Endothelial cell of umbilical vein (primary cell): ENCODE measurements at regions not wholly inside any gene's neighbourhood (a gene's known extent, or its start where the extent isn't known, plus 50 kb on each side); places are given as distances from the start of the nearest gene placed in this dataset.

ENCODE experiments used
- EZH2 ChIP-seq: IDR thresholded peaks from 2 replicates; pipeline ENCODE4 v1.6.1; 2012; ENCODE audit warnings: borderline replicate concordance, low read depth, mild to moderate bottlenecking, moderate library complexity, low read length, inconsistent platforms; ENCODE audit not compliant: severe bottlenecking
- JUN ChIP-seq: IDR thresholded peaks from 2 replicates; pipeline ENCODE4 v1.6.1; 2011; ENCODE audit warnings: borderline replicate concordance, low read depth; ENCODE audit not compliant: insufficient read length, insufficient read depth
- MYC ChIP-seq: IDR thresholded peaks from one replicate; pipeline ENCODE4 v1.6.1; 2011; ENCODE audit warnings: mild to moderate bottlenecking, low read depth, low read length
- POLR2A ChIP-seq: IDR thresholded peaks from 2 replicates; pipeline ENCODE4 v1.6.1; 2012; ENCODE audit warnings: low read depth, mild to moderate bottlenecking, control low read depth, low read length
- POLR2AphosphoS5 ChIP-seq: IDR thresholded peaks from 2 replicates; pipeline ENCODE4 v1.6.1; 2012; ENCODE audit warnings: low read depth, mild to moderate bottlenecking, control low read depth, low read length, moderate library complexity; ENCODE audit not compliant: insufficient read depth
- TF ChIP-seq, protein P1 (sequence below), 2 donors: IDR thresholded peaks; 1 replicate in 1 of 2; 2 replicates in 1 of 2; pipeline ENCODE4 v1.5.1; 2011; ENCODE audit warnings: low read length in 2 of 2, mild to moderate bottlenecking in 2 of 2, moderate library complexity in 2 of 2, control low read depth in 1 of 2, inconsistent platforms in 1 of 2, low read depth in 1 of 2; ENCODE audit not compliant: insufficient read depth in 1 of 2; ENCODE audit errors: extremely low read depth in 1 of 2

DNA sequence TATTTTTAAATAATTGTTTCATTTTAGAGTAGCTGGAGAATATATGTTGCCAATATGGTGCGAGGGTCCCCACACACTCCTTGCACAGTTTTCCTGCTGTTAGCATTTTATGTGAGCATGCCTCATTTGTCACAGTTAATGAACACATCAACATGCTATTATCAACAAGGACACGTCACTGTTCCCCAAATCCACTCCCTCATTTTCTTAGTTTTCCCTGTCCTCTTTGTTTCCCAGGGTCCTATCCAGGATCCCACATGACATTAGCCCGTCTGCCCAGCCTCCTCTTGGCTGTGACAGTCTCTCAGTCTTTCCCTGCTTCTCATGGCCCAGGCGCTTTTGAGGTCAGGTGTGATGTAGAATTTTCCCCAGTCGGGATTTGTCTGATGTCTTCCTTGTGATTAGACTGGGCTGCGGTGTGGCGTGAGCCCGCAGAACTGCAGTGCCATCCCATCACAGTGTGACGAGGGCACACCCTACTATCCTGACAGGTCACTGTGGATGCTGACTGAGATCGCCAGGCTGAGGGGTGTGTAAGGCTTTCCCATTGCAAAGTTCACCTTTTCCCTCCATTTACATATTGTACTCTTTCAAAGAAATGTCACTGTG, 450.6 kb upstream of the B3GAT1 start:
- TF ChIP-seq, protein P1, sequence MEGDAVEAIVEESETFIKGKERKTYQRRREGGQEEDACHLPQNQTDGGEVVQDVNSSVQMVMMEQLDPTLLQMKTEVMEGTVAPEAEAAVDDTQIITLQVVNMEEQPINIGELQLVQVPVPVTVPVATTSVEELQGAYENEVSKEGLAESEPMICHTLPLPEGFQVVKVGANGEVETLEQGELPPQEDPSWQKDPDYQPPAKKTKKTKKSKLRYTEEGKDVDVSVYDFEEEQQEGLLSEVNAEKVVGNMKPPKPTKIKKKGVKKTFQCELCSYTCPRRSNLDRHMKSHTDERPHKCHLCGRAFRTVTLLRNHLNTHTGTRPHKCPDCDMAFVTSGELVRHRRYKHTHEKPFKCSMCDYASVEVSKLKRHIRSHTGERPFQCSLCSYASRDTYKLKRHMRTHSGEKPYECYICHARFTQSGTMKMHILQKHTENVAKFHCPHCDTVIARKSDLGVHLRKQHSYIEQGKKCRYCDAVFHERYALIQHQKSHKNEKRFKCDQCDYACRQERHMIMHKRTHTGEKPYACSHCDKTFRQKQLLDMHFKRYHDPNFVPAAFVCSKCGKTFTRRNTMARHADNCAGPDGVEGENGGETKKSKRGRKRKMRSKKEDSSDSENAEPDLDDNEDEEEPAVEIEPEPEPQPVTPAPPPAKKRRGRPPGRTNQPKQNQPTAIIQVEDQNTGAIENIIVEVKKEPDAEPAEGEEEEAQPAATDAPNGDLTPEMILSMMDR (IDR thresholded peaks at IDR 0.05; ENCODE audit: extremely low read depth in 1 of 2, insufficient read depth in 1 of 2, low read depth in 1 of 2, low read length in 2 of 2), result no peak
- TF ChIP-seq JUN (no peak), POLR2A (no peak), MYC (no peak), POLR2AphosphoS5 (no peak), EZH2 (no peak)
